GM23248 (cell line): ENCODE measurements at regions not wholly inside any gene's neighbourhood (a gene's known extent, or its start where the extent isn't known, plus 50 kb on each side); places are given as distances from the start of the nearest gene placed in this dataset.

Experiments
- DNase-seq: peaks from one replicate; pipeline ENCODE4 v3.0.0-alpha.2; 2015
- H2AFZ ChIP-seq: fragments of 200-600 bp; sonication (generic); 2 replicates; pipeline ENCODE4 v1.6.1; 2016; ENCODE audit warnings: antibody characterized with exemption
- H3F3A ChIP-seq: fragments of 200-600 bp; sonication (generic); 2 replicates; pipeline ENCODE4 v1.6.1; 2016; ENCODE audit warnings: mild to moderate bottlenecking, antibody characterized with exemption, mixed run types; ENCODE audit not compliant: insufficient read depth
- H3K27ac ChIP-seq: fragments of 200-600 bp; sonication (generic); 2 replicates; pipeline ENCODE4 v1.5.1; 2016; ENCODE audit warnings: mild to moderate bottlenecking
- H3K27me3 ChIP-seq: fragments of 200-600 bp; sonication (generic); replicated peaks from 2 replicates; pipeline ENCODE4 v1.6.1; 2016; ENCODE audit warnings: mild to moderate bottlenecking; ENCODE audit not compliant: insufficient read depth
- H3K36me3 ChIP-seq: fragments of 200-600 bp; sonication (generic); 2 replicates; pipeline ENCODE4 v1.6.1; 2016; ENCODE audit warnings: low read depth, mild to moderate bottlenecking
- H3K4me1 ChIP-seq: fragments of 200-600 bp; sonication (generic); 2 replicates; pipeline ENCODE4 v1.6.1; 2016; ENCODE audit warnings: mild to moderate bottlenecking; ENCODE audit not compliant: insufficient read depth
- H3K4me2 ChIP-seq: fragments of 200-600 bp; sonication (generic); one replicate; pipeline ENCODE4 v1.6.1; 2016; ENCODE audit warnings: mild to moderate bottlenecking; ENCODE audit not compliant: unreplicated experiment
- H3K4me3 ChIP-seq: fragments of 200-600 bp; sonication (generic); 2 replicates; pipeline ENCODE4 v1.5.1; 2016; ENCODE audit warnings: mild to moderate bottlenecking
- H3K79me2 ChIP-seq: fragments of 200-600 bp; sonication (generic); 2 replicates; pipeline ENCODE4 v1.6.1; 2016; ENCODE audit warnings: mild to moderate bottlenecking; ENCODE audit not compliant: insufficient read depth
- H3K9ac ChIP-seq: fragments of 200-600 bp; sonication (generic); 2 replicates; pipeline ENCODE4 v1.6.1; 2016; ENCODE audit warnings: mild to moderate bottlenecking
- H3K9me2 ChIP-seq: fragments of 200-600 bp; sonication (generic); 2 replicates; pipeline ENCODE4 v1.6.1; 2016; ENCODE audit warnings: mixed run types, mild to moderate bottlenecking, moderate library complexity; ENCODE audit not compliant: insufficient read depth
- H3K9me3 ChIP-seq: fragments of 200-600 bp; sonication (generic); one replicate; pipeline ENCODE4 v1.6.1; 2017; ENCODE audit warnings: low read depth
- H4K20me1 ChIP-seq: fragments of 200-600 bp; sonication (generic); 2 replicates; pipeline ENCODE4 v1.6.0; 2016; ENCODE audit not compliant: insufficient read depth
- EZH2 ChIP-seq: fragments of 200-600 bp; sonication (generic); IDR thresholded peaks from 2 replicates; pipeline ENCODE4 v1.6.1; 2018; ENCODE audit warnings: antibody characterized with exemption, mild to moderate bottlenecking; ENCODE audit not compliant: insufficient read depth, poor library complexity, severe bottlenecking
- EZH2phosphoT487 ChIP-seq: fragments of 200-600 bp; sonication (generic); IDR thresholded peaks from 2 replicates; pipeline ENCODE4 v1.6.1; 2018; ENCODE audit warnings: antibody characterized with exemption, moderate library complexity, mild to moderate bottlenecking, low read depth; ENCODE audit not compliant: insufficient read depth
- WGBS, 2 experiments: methylation state at CpG; one replicate each; pipeline ENCODE4 v1.1.6; 2015 to 2017; ENCODE audit warnings: low lambda C conversion rate in 2 of 2, low coverage in 1 of 2; ENCODE audit errors: missing lambda C conversion rate in 2 of 2; 5-methylcytosine and 5-hydroxymethylcytosine counted together
- in situ Hi-C: fragments of 300-500 bp; cut with MboI; formaldehyde crosslinking; loops from 2 replicates; pipeline ENCODE4 v1.15.0; 2020

- no peak overlapping the region for H3K27ac ChIP-seq
- H3K79me2 ChIP-seq = no peaks in the 10 kb centered on the region
- TF ChIP-seq EZH2 (no peak), EZH2phosphoT487 (no peak)
- no peaks in the 10 kb centered on the region for H4K20me1 ChIP-seq
- no peak overlapping the region for H3K9ac ChIP-seq
- no peak for DNase-seq
- no peaks in the 10 kb centered on the region for H3K36me3 ChIP-seq
- in situ Hi-C loops = no loop called here
- no peaks in the 10 kb centered on the region for H3K4me1 ChIP-seq
- H3K9me3 ChIP-seq = no peaks in the 10 kb centered on the region
- no peak overlapping the region for H3K4me2 ChIP-seq
- no peak overlapping the region for H3K4me3 ChIP-seq
- no peak overlapping the region for H2AFZ ChIP-seq
- H3K27me3 ChIP-seq = peaks cover 6% of the 10 kb centered on the region; the same call in 1 of the 2 replicates
- WGBS, 2 experiments = 13 to 25% methylated on average over 2 of the region's 2 CpGs
- no peaks in the 10 kb centered on the region for H3F3A ChIP-seq
- no peaks in the 10 kb centered on the region for H3K9me2 ChIP-seq
Measured at GRCh38 chr4:57219431-57219830, 109.2 kb upstream of the IGFBP7 start.

GRCh38 chr4:57214654-57215411 lies 104.6 kb upstream of the IGFBP7 start:
- no peak for DNase-seq
- no peak overlapping the region for H3K9ac ChIP-seq
- H3K27me3 ChIP-seq = peaks cover 12% of the 10 kb centered on the region
- WGBS, 2 experiments = 60 to 66% methylated on average over 8 of the region's 8 CpGs
- in situ Hi-C loops = no loop called here
- no peaks in the 10 kb centered on the region for H3K9me2 ChIP-seq
- H3K4me2 ChIP-seq = no peak overlapping the region
- no peak overlapping the region for H2AFZ ChIP-seq
- no peak overlapping the region for H3K27ac ChIP-seq
- H3K4me1 ChIP-seq = no peaks in the 10 kb centered on the region
- H3K4me3 ChIP-seq = no peak overlapping the region
- H4K20me1 ChIP-seq = no peaks in the 10 kb centered on the region
- TF ChIP-seq EZH2 (no peak), EZH2phosphoT487 (no peak)
- H3F3A ChIP-seq = no peaks in the 10 kb centered on the region
- H3K79me2 ChIP-seq = no peaks in the 10 kb centered on the region
- no peaks in the 10 kb centered on the region for H3K9me3 ChIP-seq
- no peaks in the 10 kb centered on the region for H3K36me3 ChIP-seq

- Histone ChIP-seq H3K9ac (no peak overlapping the region), H3K27me3 (peaks cover 31% of the 10 kb centered on the region), H3K4me3 (no peak overlapping the region), H4K20me1 (no peaks in the 10 kb centered on the region), H3K79me2 (no peaks in the 10 kb centered on the region), H3K4me1 (no peaks in the 10 kb centered on the region), H3K36me3 (no peaks in the 10 kb centered on the region), H3K9me3 (no peaks in the 10 kb centered on the region), H2AFZ (no peak overlapping the region), H3K27ac (no peak overlapping the region), H3K9me2 (no peaks in the 10 kb centered on the region), H3K4me2 (no peak overlapping the region), H3F3A (no peaks in the 10 kb centered on the region)
- DNase-seq = no peak
- WGBS, 2 experiments = 67% methylated on average over 5 of the region's 5 CpGs
- no peak for TF ChIP-seq EZH2phosphoT487
- no peak for TF ChIP-seq EZH2
- in situ Hi-C loops = no loop called here
Measured at GRCh38 chr4:57211131-57211530, 100.9 kb upstream of the IGFBP7 start.

DNA sequence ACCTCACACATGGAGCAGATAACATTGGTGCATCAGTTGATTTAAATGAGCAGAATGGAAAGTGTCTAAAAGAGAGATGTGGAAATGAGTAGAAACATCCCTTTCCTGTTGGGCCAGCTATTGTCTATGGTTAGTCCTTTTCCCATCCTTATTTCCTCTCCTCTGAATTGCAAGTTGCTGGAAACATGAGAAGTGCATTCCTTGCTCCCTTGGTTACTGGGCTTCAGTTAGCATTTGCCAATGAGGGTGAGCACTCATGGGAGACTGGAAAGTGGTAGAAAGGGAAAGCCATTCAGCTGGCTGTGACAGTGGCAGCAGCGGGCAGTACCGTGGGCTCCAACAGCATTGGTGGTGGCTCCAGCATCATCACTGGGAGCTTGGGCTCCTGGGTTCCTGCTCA lies 96.0 kb upstream of the IGFBP7 start:
- Histone ChIP-seq H3K27me3 (peaks cover 41% of the 10 kb centered on the region), H2AFZ (no peak overlapping the region), H3K4me2 (no peak overlapping the region), H3K4me1 (no peaks in the 10 kb centered on the region), H3K27ac (no peak overlapping the region), H3K79me2 (no peaks in the 10 kb centered on the region), H4K20me1 (no peaks in the 10 kb centered on the region), H3K9me2 (no peaks in the 10 kb centered on the region), H3F3A (no peaks in the 10 kb centered on the region), H3K36me3 (no peaks in the 10 kb centered on the region), H3K9ac (no peak overlapping the region), H3K4me3 (no peak overlapping the region), H3K9me3 (no peaks in the 10 kb centered on the region)
- no peak for DNase-seq
- 83 to 91% methylated on average over 2 of the region's 2 CpGs for WGBS, 2 experiments
- TF ChIP-seq EZH2 (no peak), EZH2phosphoT487 (no peak)
- in situ Hi-C loops = no loop called here
